Liver (tissue), 3 donors: ENCODE measurements at regions not wholly inside any gene's neighbourhood (a gene's known extent, or its start where the extent isn't known, plus 50 kb on each side); places are given as distances from the start of the nearest gene placed in this dataset.

Experiments used
- CTCF ChIP-seq: fragments of 150-350 bp; IDR thresholded peaks from 2 replicates; pipeline ENCODE4 v1.5.1; 2017; ENCODE audit warnings: improper control_type of control experiment, low read depth, low read length; ENCODE audit not compliant: missing input control
- NR2F2 ChIP-seq: IDR thresholded peaks from 2 replicates; pipeline ENCODE4 v1.6.1; 2016; ENCODE audit warnings: antibody characterized with exemption
- REST ChIP-seq: IDR thresholded peaks from 2 replicates; pipeline ENCODE4 v1.6.1; 2016; ENCODE audit warnings: antibody characterized with exemption, mild to moderate bottlenecking
- RXRA ChIP-seq, 2 donors: IDR thresholded peaks; 2 replicates each; pipeline ENCODE4 v1.6.1; 2017 to 2018; ENCODE audit warnings: antibody characterized with exemption in 2 of 2, mild to moderate bottlenecking in 1 of 2
- YY1 ChIP-seq: IDR thresholded peaks from 2 replicates; pipeline ENCODE4 v1.6.1; 2016; ENCODE audit warnings: antibody characterized with exemption, mild to moderate bottlenecking
- donor health status: healthy.
- donor health status: healthy.

GRCh38 chr14:97120204-97120603 lies 323.0 kb downstream of the VRK1 start:
- TF ChIP-seq REST = no peak
- no peak for TF ChIP-seq CTCF
- TF ChIP-seq NR2F2 = no peak
- TF ChIP-seq RXRA (IDR thresholded peaks at IDR 0.05) = no peak
- TF ChIP-seq YY1 = no peak
